HCT116 (cell line): ENCODE measurements at regions not wholly inside any gene's neighbourhood (a gene's known extent, or its start where the extent isn't known, plus 50 kb on each side); places are given as distances from the start of the nearest gene placed in this dataset.

Source experiments
- ATAC-seq: fragments of 200-7000 bp; cut with Tn5 transposase; 2 replicates; pipeline ENCODE4 v1.9.1; 2020; ENCODE audit warnings: mild to moderate bottlenecking, moderate library complexity
- BruUV-seq: library from RNA; stranded (reverse); fragments of 400-500 nt; replicated peaks from 2 replicates; lab custom pipeline; 2021; lab: Mats Ljungman, UMichigan
- CTCF ChIA-PET: fragments of 300-600 bp; sonication (Branson Sonifier 250); formaldehyde crosslinking; loops from one replicate; lab custom pipeline; 2021; ENCODE audit warnings: antibody characterized with exemption; lab: Charles Lee
- POLR2A ChIA-PET: fragments of 300-600, 350-600 bp; sonication (Branson Sonifier 250); formaldehyde crosslinking; loops from one replicate; lab custom pipeline; 2021; ENCODE audit warnings: antibody characterized with exemption; lab: Charles Lee
- RAD21 ChIA-PET, 2 experiments: fragments of 300-600 bp; sonication (Branson Sonifier 250); formaldehyde crosslinking; loops; one replicate each; lab custom pipeline; 2023; ENCODE audit warnings: low total read pairs in 2 of 2; ENCODE audit not compliant: uncharacterized antibody in 2 of 2, unreplicated experiment in 2 of 2, low non-redundant PET in 1 of 2; lab: Charles Lee
- DNase-seq: peaks from one replicate; pipeline ENCODE4 v3.0.0-alpha.2; 2010; ENCODE audit warnings: low read depth, low spot score
- H2AFZ ChIP-seq: fragments of 200-600 bp; shearing (Covaris generic), sonication (generic); 2 replicates; pipeline ENCODE4 v1.6.1; 2017; ENCODE audit warnings: low read depth, mixed run types, mixed read lengths, antibody characterized with exemption, low read length; ENCODE audit not compliant: poor library complexity, severe bottlenecking
- H3K27ac ChIP-seq: 2 replicates; pipeline ENCODE4 v1.5.1; 2012; ENCODE audit warnings: low read depth, low read length
- H3K27me3 ChIP-seq: fragments of 200-600 bp; sonication (generic); 2 replicates; pipeline ENCODE4 v1.6.1; 2016; ENCODE audit warnings: mixed run types, low read length, mixed read lengths; ENCODE audit not compliant: insufficient read depth
- H3K36me3 ChIP-seq, 2 experiments: fragments of 200-500 bp in 1 of 2; fragments of 200-600 bp in 1 of 2; sonication (Bioruptor generic) in 1 of 2; sonication (generic) in 1 of 2; 2 replicates each; pipeline versions ENCODE4 v1.5.1 to v1.6.1; 2014 to 2016; ENCODE audit warnings: low read length in 2 of 2, inconsistent platforms in 1 of 2, mixed read lengths in 1 of 2, mixed run types in 1 of 2; ENCODE audit not compliant: insufficient read depth in 2 of 2, control insufficient read depth in 1 of 2
- H3K4me1 ChIP-seq, 2 experiments: fragments of 200-600 bp in 1 of 2; sonication (generic) in 1 of 2; 2 replicates each; pipeline versions ENCODE4 v1.5.1 to v1.6.1; 2012 to 2017; ENCODE audit warnings: low read length in 2 of 2, inconsistent platforms in 1 of 2, mild to moderate bottlenecking in 1 of 2, mixed read lengths in 1 of 2, mixed run types in 1 of 2, moderate library complexity in 1 of 2; ENCODE audit not compliant: insufficient read depth in 2 of 2, control insufficient read depth in 1 of 2
- H3K4me2 ChIP-seq: fragments of 200-600 bp; sonication (generic); 2 replicates; pipeline ENCODE4 v1.6.1; 2017; ENCODE audit warnings: mixed run types, low read length, mixed read lengths
- H3K4me3 ChIP-seq, 2 experiments: fragments of 200-600 bp in 1 of 2; sonication (generic) in 1 of 2; replicated peaks in 1 of 2; 2 replicates each; pipeline ENCODE4 v1.5.1; 2011 to 2016; ENCODE audit warnings: low read length in 2 of 2, control low read depth in 1 of 2, low read depth in 1 of 2, mild to moderate bottlenecking in 1 of 2, mixed read lengths in 1 of 2, mixed run types in 1 of 2
- H3K79me2 ChIP-seq: fragments of 200-600 bp; sonication (generic); 2 replicates; pipeline ENCODE4 v1.6.1; 2017; ENCODE audit warnings: mild to moderate bottlenecking, mixed run types, low read length, moderate library complexity, mixed read lengths; ENCODE audit not compliant: insufficient read depth
- H3K9ac ChIP-seq: fragments of 200-600 bp; sonication (generic); 2 replicates; pipeline ENCODE4 v1.6.1; 2016; ENCODE audit warnings: low read length, mixed read lengths
- H3K9me2 ChIP-seq: fragments of 200-600 bp; sonication (generic), shearing (Covaris generic); 2 replicates; pipeline ENCODE4 v1.6.1; 2017; ENCODE audit warnings: mixed run types, mild to moderate bottlenecking, moderate library complexity; ENCODE audit not compliant: insufficient read depth
- H3K9me3 ChIP-seq, 2 experiments: fragments of 200-500 bp in 1 of 2; fragments of 200-600 bp in 1 of 2; sonication (Bioruptor generic) in 1 of 2; sonication (generic) in 1 of 2; 2 replicates each; pipeline ENCODE4 v1.6.1; 2014 to 2017; ENCODE audit warnings: low read length in 2 of 2, mixed read lengths in 2 of 2, inconsistent platforms in 1 of 2, low read depth in 1 of 2, mild to moderate bottlenecking in 1 of 2, mixed run types in 1 of 2, moderate library complexity in 1 of 2; ENCODE audit not compliant: control insufficient read depth in 1 of 2, insufficient read depth in 1 of 2
- H4K20me1 ChIP-seq: fragments of 200-600 bp; sonication (generic), shearing (Covaris generic); 2 replicates; pipeline ENCODE4 v1.6.1; 2017; ENCODE audit warnings: mixed run types, mild to moderate bottlenecking, moderate library complexity; ENCODE audit not compliant: insufficient read depth
- CBX3 ChIP-seq: IDR thresholded peaks from 2 replicates; pipeline ENCODE4 v1.6.1; 2012; ENCODE audit warnings: low read depth
- EZH2 ChIP-seq: fragments of 200-600 bp; sonication (generic); IDR thresholded peaks from 2 replicates; pipeline ENCODE4 v1.6.1; 2017; ENCODE audit warnings: antibody characterized with exemption, mixed run types
- EZH2phosphoT487 ChIP-seq: fragments of 200-600 bp; IDR thresholded peaks from 2 replicates; pipeline ENCODE4 v1.6.1; 2018; ENCODE audit warnings: antibody characterized with exemption, borderline replicate concordance
- JUND ChIP-seq: IDR thresholded peaks from 2 replicates; pipeline ENCODE4 v1.6.1; 2012
- POLR2A ChIP-seq: IDR thresholded peaks from 2 replicates; pipeline ENCODE4 v1.7.0; 2011; ENCODE audit warnings: borderline replicate concordance; ENCODE audit not compliant: insufficient read depth, insufficient read length; ENCODE audit errors: extremely low read depth
- SIN3A ChIP-seq: IDR thresholded peaks from 2 replicates; pipeline ENCODE4 v1.6.1; 2012; ENCODE audit warnings: low read depth
- SRF ChIP-seq: IDR thresholded peaks from 2 replicates; pipeline ENCODE4 v1.6.1; 2012; ENCODE audit warnings: low read depth
- ZNF274 ChIP-seq: fragments of 200-500 bp; sonication (Bioruptor generic); IDR thresholded peaks from 2 replicates; pipeline ENCODE4 v1.6.1; 2014; ENCODE audit warnings: mild to moderate bottlenecking, low read depth, low read length, inconsistent platforms
- intact Hi-C: fragments of 100-400 bp; cut with micrococcal nuclease; formaldehyde crosslinking; loops from 2 replicates; pipeline ENCODE4 v1.10.0; 2022
- TF ChIP-seq, protein P1 (sequence below), 3 experiments: fragments of 200-600 bp in 1 of 3; sonication (generic) in 1 of 3; IDR thresholded peaks in 2 of 3; conservative IDR thresholded peaks in 1 of 3; 2 replicates each; pipeline ENCODE4 v1.5.1; 2012 to 2017; ENCODE audit warnings: low read depth in 2 of 3, low read length in 2 of 3, antibody characterized with exemption in 1 of 3, borderline replicate concordance in 1 of 3, control low read depth in 1 of 3, mild to moderate bottlenecking in 1 of 3, mixed read lengths in 1 of 3, mixed run types in 1 of 3, moderate library complexity in 1 of 3; ENCODE audit not compliant: insufficient read depth in 1 of 3
- TF ChIP-seq, protein P2 (sequence below): IDR thresholded peaks from 2 replicates; pipeline ENCODE4 v1.6.1; 2011; ENCODE audit warnings: mild to moderate bottlenecking, low read length, moderate library complexity; ENCODE audit not compliant: insufficient replicate concordance; ENCODE audit errors: extremely low read depth

DNA sequence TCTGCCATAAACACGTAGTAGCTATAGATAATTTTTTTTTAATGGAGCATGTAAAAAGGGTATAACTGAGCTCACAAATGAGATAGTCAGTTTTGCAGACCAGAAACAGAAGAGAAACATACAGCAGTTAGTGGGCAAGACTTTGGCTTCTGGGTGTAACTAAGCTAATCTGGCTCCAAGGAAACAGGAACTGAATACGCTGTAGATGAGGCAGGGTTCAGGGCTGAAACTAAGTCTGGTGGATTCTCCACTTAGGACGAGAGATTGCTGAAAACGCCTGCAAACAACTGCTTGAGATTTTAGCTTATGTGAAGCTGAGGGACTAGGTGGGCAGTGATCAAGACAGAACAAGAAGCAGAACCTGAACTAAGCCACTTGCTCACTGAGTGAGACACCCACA is 91.7 kb downstream of the SMIM20 start:
- Histone ChIP-seq H3K27ac (no peak overlapping the region), H3K9me2 (no peaks in the 10 kb centered on the region), H3K4me2 (no peak overlapping the region), H4K20me1 (no peaks in the 10 kb centered on the region), H3K79me2 (no peaks in the 10 kb centered on the region), H3K9me3 (peaks cover 0 to 8% of the 10 kb centered on the region in 2 experiments; a peak in 1 of 4 replicates), H3K9ac (no peak overlapping the region), H3K4me1 (no peaks in the 10 kb centered on the region), H3K4me3 (no peak overlapping the region), H2AFZ (no peak overlapping the region), H3K36me3 (no peaks in the 10 kb centered on the region), H3K27me3 (no peaks in the 10 kb centered on the region)
- ATAC-seq (no peak), DNase-seq (no peak)
- ChIA-PET CTCF (interaction anchor here (1.3 kb wide), 1 partner anchor 12 kb away, joined by 4 read pairs; no protein-coding TSS in a partner anchor), RAD21 (no interaction called here), POLR2A (no interaction called here)
- BruUV-seq: no TSS peak
- TF ChIP-seq ZNF274 (no peak), CBX3 (no peak), SRF (no peak), EZH2phosphoT487 (no peak), POLR2A (no peak), SIN3A (no peak), EZH2 (no peak), JUND (no peak)
- TF ChIP-seq, protein P1, sequence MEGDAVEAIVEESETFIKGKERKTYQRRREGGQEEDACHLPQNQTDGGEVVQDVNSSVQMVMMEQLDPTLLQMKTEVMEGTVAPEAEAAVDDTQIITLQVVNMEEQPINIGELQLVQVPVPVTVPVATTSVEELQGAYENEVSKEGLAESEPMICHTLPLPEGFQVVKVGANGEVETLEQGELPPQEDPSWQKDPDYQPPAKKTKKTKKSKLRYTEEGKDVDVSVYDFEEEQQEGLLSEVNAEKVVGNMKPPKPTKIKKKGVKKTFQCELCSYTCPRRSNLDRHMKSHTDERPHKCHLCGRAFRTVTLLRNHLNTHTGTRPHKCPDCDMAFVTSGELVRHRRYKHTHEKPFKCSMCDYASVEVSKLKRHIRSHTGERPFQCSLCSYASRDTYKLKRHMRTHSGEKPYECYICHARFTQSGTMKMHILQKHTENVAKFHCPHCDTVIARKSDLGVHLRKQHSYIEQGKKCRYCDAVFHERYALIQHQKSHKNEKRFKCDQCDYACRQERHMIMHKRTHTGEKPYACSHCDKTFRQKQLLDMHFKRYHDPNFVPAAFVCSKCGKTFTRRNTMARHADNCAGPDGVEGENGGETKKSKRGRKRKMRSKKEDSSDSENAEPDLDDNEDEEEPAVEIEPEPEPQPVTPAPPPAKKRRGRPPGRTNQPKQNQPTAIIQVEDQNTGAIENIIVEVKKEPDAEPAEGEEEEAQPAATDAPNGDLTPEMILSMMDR (IDR thresholded peaks at IDR 0.05 in 2 of 3, conservative IDR thresholded peaks at IDR 0.05 in 1 of 3; ENCODE audit: borderline replicate concordance in 1 of 3, insufficient read depth in 1 of 3, low read depth in 2 of 3, low read length in 2 of 3): no peak
- TF ChIP-seq, protein P2, sequence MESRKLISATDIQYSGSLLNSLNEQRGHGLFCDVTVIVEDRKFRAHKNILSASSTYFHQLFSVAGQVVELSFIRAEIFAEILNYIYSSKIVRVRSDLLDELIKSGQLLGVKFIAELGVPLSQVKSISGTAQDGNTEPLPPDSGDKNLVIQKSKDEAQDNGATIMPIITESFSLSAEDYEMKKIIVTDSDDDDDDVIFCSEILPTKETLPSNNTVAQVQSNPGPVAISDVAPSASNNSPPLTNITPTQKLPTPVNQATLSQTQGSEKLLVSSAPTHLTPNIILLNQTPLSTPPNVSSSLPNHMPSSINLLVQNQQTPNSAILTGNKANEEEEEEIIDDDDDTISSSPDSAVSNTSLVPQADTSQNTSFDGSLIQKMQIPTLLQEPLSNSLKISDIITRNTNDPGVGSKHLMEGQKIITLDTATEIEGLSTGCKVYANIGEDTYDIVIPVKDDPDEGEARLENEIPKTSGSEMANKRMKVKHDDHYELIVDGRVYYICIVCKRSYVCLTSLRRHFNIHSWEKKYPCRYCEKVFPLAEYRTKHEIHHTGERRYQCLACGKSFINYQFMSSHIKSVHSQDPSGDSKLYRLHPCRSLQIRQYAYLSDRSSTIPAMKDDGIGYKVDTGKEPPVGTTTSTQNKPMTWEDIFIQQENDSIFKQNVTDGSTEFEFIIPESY: no peak
- intact Hi-C loops: no loop called here
